GM21619 (cell line): ENCODE measurements at regions not wholly inside any gene's neighbourhood (a gene's known extent, or its start where the extent isn't known, plus 50 kb on each side); places are given as distances from the start of the nearest gene placed in this dataset.
"Not testable (repeated sequence)": the region's sequence is repeated elsewhere in the genome, so short reads cannot be mapped to it uniquely, and the experiment has no call there.

Experiments used
- ATAC-seq: cut with Tn5 transposase; IDR thresholded peaks from one replicate; pipeline ENCODE4 v1.9.1; 2021; ENCODE audit not compliant: unreplicated experiment

DNA sequence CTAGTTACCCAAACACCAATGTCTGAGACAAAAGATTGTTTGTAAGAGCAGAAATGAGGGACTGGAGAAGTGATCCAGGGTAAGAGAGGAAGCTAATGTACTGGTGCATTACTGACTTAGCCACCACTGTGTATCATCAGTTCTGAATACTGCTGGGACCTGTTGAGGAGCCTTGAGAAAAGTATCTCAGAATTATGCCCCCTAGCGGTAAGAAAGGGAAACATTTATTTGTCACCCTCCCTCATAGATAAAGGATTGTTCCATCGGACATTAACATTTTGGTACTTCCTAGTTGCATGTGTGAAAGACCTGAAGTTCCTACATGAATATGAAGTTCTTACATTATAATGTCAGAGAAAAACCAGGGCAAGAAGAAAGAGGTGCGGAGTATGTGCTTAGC, 612.5 kb downstream of the FSCB start:
- peak; percentile 84 for ATAC-seq

DNA sequence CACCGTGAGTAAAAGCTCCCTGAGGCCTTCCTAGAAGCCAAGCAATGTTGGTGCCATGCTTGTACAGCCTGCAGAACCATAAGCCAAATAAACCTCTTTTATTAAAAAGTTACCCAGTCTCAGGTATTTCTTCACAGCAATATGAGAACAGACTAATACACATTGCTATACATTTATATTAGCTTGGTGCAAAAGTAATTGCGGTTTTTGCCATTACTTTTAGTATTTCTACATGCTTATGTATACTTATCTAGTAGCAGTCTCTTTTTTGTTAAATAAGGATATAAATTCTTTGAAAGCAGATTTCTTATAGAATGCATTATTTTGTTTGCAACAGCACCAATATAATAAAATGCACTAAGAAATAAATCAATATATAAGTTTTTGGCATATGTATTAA, 619.6 kb downstream of the FSCB start:
- no peak for ATAC-seq

DNA sequence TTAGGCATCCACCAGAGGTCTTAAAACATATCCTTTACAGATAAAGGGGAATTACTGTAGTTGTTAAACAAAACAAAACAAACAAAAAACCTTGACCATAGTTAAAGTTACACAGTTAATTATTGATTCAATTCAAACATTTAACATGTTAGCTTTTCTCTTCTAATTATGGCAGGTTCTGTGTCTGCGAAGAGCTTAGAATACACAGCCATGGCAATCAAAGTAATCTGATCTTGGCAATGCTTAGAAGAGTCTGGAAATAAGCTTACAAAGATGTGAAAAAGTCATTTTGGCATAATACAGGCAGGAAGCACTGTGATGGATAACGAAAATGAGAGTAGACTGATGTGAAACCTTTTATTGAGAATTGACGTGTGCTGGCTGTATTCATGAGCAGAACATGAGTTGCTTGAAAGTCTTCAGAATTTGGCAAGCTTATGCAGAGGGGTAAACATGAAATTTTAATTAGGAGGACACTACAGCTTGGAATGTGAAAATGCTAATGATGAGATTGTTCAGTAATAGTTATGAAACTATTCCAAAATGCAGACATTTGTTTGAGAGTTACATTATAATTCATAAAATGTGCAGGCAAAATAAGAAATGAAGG, 629.6 kb downstream of the FSCB start:
- ATAC-seq = peak; percentile 89

DNA sequence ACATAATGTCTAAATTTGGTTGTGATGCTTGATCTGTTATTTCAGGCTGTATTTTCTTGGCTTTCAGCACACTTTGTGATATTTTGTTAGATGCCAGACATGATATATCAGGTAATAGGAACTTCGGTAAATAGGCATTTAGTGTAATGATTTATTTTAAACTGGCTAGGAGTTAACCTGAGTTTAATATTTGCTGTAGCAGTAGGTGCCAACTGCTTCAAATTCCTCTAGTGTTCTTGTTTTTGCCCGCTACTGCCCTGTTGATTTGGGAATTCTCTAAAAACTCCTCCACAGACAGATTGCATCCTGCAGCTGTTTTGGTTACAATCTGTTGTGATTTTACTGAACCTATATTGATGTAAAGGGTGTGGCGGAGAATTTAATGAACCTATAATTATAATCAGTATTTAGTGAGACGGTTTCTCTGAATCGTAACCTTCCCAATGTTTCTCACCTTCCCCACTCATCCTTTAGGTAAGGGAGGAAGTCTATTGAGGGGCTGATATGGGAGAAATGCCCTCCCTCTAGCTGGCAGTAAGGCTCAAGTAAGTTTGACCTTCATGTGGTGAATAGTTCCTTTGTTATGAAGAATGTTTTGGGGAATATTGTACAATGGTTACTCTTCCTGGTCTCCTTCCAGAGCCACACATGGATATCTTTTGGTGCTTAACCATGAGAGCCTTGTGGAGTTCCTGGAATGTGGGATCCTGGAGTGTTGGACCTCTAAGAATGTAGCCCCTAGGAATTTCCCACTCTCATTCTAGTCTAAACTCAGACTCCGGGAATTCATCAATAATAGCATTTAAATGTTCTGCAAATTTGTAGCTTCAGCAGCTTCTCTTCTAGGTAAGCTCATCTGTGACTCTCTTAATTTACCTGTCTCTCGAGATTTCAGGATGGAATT, 634.1 kb downstream of the FSCB start:
- ATAC-seq = no peak

DNA sequence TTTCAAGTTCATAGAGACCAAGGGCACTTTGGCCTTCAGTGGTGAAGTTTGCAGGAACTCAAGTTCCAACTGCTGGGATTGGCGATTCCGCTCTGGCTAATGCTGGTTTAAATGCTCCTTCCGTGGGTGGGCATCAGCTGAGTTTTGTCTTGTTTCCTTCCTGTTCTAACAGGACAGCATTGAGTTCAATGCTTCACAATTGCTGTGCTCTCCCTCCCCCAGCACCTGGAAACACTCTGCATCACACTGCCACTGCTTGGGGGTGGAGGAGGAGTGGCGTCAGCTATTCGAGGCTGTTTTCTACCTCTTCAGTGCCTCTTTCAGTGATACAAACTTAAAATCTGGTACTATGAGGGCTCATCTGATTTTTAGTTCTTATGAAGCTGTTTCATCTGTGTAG, 634.9 kb downstream of the FSCB start:
- no peak for ATAC-seq

DNA sequence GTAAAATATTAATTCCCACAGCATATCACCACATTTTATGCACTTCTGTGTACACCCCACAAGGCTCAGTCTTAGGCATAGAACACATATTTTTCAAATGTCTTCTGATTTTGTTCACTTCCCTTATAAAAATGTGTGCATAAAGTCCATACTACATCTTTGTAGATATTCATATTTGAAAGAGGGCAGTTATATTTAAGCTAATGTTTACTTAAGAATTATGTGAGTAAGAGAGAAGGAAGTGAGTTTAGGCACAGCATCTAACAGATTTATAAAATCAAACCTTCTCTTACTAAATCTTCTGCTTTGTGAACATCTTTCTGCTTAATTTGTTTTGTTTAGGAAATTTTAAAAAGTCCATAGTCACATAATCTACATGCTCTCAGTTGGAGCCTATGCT, 648.1 kb downstream of the FSCB start:
- no peak for ATAC-seq

DNA sequence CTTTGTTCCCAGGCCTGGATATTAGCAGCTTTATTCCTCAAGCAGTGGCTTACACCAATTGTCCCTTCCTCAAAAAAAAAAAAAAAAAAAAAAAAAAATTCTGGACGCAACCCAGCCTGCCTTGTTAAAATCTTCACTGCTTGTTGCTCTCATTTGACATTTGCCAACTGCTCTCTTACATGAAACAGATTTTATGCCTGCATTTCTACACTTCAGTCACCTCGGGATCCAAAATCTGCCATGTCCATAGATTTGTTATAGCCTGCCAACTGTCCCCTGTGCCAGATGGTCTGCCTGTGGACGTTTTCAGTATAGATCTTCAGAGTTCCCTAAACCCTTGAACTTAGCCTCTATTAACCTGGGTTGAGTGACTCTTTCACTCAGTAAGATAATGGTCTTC, 651.5 kb downstream of the FSCB start:
- ATAC-seq = no peak

DNA sequence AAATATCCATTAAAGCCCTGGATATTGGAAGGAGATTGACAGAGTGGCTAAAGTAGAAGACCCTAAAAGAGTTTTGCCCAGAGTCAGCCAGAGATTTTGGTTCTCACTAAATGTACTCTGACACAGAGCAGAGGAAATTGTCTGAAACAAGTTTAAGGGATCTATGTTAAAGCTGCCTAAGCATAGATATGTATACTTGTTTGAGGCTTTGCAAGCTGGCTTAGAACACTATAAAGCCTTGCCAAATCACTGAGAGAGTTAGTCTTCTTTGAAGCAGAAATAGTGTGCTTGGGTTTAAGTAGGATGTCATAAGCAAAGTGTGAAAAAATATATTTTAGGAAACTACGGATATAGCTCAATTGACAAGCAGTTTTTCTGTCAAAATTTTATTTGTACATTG, 653.5 kb downstream of the FSCB start:
- no peak for ATAC-seq

DNA sequence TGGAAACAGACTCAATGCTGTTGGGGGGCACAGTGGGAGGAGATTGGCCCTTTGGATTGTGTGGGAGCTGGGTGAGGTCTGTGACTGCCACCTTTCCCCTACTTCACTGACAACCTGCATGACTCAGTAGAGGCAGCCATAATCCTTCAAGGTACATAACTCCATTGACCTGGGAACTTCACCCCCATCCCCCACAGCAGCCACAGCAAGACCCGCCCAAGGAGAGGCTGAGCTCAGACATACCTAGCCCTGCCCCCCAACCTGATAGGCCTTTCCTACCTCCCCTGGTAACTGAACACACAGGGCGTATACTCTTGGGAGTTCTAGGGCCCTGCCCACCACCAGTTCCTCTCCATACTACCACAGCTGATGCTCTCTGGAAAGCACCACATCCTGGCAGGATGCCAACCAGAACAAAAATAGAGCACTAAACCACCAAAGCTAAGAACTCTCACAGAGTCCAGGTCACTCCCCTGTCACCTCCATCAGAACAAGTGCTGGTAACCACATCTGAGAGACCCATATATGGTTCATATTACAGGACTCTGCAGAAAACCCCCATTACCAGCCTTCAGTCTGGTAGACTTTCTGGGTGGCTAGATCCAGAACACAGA, 703.9 kb downstream of the FSCB start:
- no peak for ATAC-seq

DNA sequence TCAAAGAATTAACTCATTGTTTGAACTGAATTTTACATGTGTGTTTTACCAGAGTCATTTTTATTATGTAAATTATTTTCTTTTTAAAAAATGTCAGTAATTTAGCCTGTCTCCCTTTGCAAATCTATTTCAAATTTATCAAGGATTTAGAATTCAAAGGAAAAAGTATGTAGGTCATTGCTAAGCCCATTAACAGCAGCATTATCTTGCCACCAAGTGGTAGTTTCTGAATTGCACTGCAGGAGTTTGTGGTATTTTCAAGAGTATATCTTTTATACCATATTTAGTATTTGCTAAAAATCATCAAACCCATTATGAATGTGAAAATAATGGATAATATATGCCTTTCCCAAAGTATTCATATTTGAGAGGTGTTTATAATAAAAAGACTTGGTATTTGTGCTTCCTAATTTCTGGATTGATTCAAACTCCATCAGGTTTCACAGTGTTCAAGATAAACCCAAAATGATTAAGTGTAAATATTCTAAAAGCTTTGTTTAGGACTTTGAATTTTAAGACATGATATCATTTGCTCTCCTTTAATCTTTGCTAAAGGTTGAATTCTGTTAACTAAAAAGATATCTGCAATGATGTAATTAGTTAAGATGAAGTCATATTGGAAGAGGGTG, 711.4 kb downstream of the FSCB start:
- no peak for ATAC-seq

DNA sequence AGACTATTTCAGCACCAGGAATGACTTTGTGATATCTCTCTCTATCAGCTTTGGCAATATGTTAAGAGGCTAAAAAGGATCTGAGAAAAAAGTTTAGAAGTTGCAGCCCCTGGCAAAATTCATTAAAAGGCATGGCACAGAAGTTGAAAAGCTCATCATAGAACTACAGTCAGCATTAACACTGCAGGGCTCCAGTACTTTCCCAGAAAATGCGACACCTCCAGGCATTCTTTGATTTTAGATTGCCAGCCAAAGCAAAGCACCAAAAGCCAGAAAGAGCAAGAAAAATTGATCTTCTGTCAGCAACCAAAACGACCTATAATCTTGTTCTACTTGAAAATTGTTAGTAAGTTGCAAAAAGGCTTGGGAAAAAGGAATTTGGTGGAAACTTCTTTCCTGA, 713.5 kb downstream of the FSCB start:
- no peak for ATAC-seq

DNA sequence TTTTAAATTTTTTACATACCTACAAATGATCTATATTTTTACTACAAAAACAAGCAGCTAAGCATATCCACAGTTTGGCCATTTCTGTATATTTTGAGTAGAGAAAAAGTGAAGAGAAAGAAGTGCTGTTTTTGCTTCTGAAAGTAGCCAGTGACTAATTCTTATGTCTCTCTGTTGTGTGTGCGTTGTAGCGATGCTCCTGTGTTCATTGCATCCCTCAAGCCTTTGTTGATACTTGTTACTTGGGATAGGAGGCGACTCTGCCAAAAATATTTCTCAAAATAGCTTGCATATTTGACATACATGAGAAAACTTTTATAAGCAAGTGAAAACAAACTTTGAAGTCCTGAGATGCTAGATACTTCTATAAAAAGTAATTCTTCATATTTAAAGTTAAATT, 714.1 kb downstream of the FSCB start:
- no peak for ATAC-seq

DNA sequence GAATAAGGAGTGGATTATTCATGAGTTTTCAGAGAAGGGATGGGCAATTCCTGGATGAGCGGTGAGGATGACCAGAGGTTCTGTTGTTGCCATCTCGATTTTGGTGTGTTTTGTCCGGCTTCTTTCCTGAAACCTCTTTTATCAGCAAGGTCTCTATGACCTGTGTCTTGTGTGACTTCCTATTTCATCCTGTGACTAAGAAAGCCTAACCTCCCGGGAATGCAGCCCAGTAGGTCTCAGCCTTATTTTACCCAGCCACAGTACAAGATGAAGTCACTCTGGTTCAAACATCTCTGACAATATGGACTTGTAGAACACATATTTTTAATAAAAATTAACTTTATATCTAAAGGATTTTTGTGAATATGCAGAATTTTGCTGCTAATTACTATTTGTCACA, 716.4 kb downstream of the FSCB start:
- no peak for ATAC-seq

DNA sequence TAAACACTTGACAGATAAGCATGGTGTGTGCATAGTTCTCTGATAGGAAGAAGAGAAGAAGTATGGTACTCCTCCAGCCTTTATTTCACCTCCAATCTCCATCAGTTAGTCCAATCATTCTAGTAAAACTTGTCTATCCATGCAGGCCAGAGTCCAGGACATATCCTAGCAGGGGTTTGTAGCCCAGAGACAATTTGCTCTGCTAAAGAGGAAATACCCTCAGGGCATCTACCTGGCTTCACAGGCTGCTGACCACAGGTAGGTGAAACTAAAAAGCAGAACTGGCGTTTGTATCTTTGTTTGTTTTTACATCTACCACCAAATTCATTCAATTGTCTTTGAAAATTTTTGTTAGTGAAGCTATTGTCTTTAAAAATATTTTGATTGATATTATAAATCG, 717.6 kb downstream of the FSCB start:
- ATAC-seq = no peak

DNA sequence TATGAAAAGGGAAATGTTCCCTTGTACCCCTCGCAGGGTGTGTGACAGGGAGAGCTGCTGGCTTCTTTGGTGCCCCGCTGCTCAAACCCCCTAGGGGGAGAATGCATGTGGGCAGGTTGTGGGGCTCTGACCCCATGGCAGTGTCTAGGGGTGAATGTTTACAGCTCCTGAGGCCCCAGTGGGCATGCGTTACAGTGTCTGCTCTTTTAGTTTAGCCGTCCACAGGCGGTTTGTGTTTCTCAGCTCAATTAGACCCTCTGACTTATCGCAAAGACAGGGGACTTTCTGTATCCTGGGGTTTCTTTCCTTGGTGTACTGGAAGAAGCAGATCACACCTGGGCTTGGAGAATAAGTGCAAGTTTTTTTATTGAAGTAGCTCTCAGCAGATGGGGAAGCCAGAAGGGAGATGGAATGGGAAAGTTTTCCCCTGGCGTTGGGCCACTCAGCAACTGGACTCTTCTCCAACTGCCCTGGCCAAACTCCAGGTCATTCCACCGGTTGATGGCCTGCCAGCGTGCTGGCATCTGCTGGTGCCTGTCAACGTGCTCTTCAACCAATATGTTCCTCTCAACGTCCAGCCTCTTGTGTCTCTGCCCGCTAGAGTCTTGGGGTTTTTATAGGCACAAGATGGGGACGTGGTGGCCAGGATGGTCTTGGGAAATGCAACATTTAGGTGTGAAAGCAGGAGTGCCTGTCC, 720.9 kb downstream of the FSCB start:
- no peak for ATAC-seq

DNA sequence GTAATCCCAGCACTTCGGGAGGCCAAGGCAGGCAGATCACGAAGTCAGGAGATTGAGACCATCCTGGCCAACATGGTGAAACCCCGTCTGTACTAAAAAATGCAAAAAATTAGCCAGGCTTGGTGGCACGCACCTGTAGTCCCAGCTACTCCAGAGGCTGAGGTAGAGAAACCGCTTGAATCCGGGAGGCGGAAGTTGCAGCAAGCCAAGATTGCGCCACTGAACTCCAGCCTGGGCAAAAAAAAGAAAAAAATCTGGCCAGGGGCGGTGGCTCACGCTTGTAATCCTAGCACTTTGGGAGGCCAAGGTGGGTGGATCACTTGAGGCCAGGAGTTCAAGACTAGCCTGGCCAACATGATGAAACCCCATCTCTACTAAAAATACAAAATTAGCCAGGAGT, 722.7 kb downstream of the FSCB start:
- not testable (repeated sequence) for ATAC-seq

DNA sequence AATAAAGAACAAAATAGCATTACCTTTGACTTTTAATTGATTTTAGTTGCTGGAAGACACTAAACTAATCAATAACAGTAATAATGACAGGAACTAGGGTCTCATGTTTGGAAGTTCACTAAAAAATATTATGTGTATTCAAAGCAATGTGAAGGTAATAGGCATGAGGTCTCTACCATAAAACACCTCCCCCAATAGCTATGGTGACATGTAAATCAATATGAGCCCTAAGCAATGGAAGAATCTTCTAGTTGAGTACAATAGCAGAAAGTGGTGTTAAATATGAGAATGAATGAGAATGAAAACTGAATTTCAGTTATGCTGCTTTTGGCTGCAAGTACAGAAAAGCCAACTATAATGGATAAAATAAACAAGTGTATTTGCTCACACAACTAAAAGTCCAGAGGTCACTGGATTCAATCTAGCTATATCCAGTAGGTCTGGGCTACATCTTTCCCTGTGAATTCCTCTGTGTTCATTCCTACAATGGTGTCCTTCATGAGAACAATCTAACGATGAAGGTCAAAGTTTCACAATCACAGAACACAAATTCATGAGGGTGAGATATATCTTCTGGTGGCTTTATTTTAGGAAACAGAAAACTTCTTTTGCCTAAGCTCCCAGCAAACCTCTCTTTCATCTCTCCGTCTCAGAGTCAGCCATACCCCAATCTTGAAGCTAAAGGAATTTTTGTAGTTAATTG, 728.0 kb downstream of the FSCB start:
- ATAC-seq = no peak

DNA sequence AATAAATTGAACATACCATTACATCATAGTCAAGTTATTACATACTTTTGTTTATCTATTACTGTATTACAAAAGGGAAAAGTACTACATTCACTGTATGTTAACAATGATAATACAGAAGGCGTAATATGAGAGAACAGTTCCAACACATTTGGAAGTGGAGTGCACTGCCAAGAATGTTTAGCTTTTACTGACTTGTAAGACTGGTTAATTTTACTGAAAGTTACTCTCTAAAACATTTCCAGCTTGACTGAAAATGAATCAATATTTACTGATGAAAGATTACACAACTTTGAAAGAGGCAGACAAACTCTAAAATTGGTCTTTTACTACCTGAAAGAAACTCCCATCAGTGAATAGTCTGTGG, 728.5 kb downstream of the FSCB start:
- ATAC-seq = no peak

DNA sequence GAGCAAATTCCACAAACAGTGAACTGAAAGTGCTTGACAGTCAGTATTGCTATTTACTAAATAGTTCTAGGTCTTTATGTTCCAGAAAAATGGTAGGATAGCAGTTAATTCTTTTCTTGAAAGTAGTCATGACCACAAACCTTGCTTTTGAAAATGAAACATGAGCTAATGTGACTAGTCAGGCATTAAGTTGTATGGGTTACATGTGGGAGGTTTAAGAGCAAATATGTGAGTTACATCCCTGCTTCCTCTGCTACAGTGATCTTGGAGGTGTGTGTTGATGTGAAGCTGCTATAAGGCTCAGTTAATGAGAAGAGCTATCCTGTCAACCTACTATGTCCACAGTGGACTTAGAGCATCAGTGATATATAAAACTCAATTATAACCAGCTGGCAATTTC, 741.6 kb downstream of the FSCB start:
- ATAC-seq = no peak

DNA sequence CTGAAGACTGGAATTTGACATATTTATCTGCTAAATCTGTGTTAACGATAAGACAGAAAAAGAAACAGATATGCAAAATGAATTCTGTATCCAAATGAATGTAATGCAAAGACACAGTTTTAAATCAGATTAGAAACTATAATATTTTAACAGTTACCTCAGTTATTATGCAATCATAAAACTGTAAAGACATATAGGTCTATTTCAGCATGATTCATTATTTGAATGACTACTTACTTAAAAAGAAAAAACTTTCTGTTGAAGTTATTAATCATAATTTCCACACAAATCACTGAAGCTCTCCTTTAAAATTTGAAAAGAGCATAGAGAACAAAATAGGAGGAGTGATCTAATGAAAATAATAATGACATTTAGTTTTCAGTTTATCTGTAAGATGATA, 742.6 kb downstream of the FSCB start:
- no peak for ATAC-seq

DNA sequence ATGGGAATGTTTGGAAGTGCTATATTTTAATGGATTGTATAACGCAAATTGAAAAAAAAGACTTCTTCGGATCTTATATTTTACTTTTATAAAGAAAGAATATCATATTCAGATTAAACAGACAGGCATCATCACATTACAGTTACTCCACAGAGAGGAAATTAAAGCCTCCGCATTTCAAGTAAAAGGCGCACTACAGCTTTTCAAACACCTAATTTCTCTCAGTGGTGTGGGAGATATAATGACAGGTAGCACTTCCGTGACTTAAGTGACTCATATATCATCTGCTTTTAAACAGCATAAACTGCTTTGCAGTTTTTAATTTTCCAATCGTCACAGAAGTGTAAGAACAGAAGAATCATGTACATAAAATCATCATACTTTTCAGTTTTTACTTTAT, 751.4 kb downstream of the FSCB start:
- no peak for ATAC-seq
